Hematopoietic multipotent progenitor cell (in vitro differentiated cells): ENCODE measurements at regions not wholly inside any gene's neighbourhood (a gene's known extent, or its start where the extent isn't known, plus 50 kb on each side); places are given as distances from the start of the nearest gene placed in this dataset.
"Not testable (repeated sequence)": the region's sequence is repeated elsewhere in the genome, so short reads cannot be mapped to it uniquely, and the experiment has no call there.

Experiments
- DNase-seq, 3 donors: peaks; one replicate each; pipeline ENCODE4 v3.0.0-alpha.2; 2011 to 2015; ENCODE audit warnings: low read depth in 2 of 3, low spot score in 2 of 3

GRCh38 chr7:119756687-119757086 is 516.3 kb upstream of the KCND2 start:
- DNase-seq, result no peak

GRCh38 chr7:119758254-119758653 is 514.7 kb upstream of the KCND2 start:
- DNase-seq, result no peak

DNA sequence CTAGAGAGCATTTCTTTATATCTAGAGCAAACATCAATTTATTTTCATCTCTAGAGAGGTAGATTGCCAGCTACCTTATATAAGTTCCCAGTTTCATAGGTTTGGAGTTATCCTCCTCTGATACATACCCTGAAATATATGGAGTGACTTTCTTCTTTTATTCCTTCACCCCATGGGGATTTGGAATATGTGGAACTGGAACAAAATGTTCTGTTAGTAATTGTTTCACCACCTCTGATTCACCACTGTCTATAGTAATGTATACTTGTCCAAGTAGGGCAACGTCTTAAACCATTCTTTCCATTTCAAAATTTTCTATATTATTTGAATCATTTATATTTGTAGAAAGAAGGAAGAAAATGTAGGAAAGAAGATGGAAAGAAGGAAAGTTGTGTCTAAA is 511.2 kb upstream of the KCND2 start:
- no peak for DNase-seq

DNA sequence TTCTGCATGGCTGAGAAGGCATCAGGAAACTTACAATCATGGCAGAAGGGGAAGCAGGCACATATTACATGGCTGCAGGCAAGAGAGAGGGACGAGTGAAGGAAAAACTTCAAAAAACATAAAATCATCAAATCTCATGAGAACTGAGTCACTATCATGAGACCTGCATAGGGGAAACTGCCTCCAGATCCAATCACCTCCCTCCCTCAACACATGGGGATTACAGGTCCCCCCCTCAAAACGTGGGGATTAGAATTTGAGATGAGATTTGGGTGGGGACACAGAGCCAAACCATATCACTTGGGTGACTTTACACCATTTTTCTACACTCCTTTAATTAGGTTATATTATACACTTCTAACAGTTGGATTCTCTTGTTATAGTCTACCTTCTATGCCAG is 490.7 kb upstream of the KCND2 start:
- no peak for DNase-seq

DNA sequence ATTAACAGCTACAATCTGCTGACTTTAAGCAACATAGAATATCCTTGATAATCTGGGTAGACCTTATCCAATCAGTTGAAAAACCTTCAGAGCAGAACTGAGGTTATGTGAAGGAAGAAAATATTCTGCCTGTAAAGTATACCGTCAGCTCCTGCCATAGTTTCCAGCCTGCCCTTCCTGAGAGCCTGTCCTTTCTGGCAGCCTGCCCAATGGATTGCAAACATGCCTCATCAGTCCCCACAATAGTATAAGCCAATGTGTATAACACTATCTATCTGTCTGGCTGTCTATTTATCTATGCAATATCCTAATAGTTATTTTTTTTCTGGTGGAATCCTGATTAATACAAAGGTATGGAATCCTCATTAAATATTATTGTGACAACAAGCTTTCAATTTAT is 489.2 kb upstream of the KCND2 start:
- DNase-seq, result no peak

- no peak for DNase-seq
These were observed 470.8 kb upstream of the KCND2 start for GRCh38 chr7:119802147-119802546.

- no peak for DNase-seq
These were observed 447.8 kb upstream of the KCND2 start for GRCh38 chr7:119825091-119825655.

- DNase-seq, result no peak
These were observed 446.4 kb upstream of the KCND2 start for GRCh38 chr7:119826547-119826946.

GRCh38 chr7:119838444-119838843 is 434.5 kb upstream of the KCND2 start:
- no peak for DNase-seq

- no peak for DNase-seq
These were observed 430.6 kb upstream of the KCND2 start for GRCh38 chr7:119842337-119842736.

GRCh38 chr7:119842786-119843185 is 430.2 kb upstream of the KCND2 start:
- no peak for DNase-seq

GRCh38 chr7:119861385-119861784 is 411.6 kb upstream of the KCND2 start:
- DNase-seq, result no peak

DNA sequence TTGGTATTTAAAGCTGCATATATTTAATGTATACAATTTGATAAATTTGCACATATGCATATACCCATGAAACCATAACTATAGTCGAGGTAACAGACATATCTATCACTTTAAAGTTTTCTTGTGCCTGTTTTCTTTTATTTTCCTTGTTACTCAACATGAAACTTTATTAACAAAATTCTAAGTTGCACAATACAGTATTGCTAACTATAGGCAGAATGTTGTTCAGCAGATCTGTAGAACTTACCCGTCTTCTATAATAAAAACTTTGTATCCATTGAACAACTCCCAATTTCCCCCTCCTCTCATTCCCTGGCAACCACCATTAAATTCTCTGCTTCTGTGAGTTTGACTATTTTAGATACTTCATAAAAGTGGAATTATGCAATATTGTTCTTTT is 404.6 kb upstream of the KCND2 start:
- no peak for DNase-seq

- no peak for DNase-seq
These were observed 393.1 kb upstream of the KCND2 start for GRCh38 chr7:119879835-119880234.

DNA sequence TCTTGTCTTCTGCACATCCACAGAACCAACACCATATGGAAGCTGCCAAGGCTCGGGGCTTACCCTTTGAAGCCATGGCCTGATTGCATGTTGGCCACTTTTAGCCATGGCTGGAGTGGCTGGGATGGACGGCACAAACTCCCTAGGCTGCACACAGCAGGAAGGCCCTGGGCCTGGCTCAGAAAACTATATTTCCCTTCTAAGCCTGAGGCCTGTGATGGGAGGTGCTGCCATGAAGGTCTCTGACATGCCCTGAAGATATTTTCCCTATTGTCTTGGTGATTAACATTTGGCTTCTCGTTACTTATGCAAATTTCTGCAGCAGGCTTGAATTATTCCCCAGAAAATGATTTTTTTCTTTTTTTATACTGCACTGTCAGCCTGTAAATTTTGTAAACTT is 387.0 kb upstream of the KCND2 start:
- no peak for DNase-seq

- not testable (repeated sequence) for DNase-seq
These were observed 386.4 kb upstream of the KCND2 start for GRCh38 chr7:119886525-119886924.

GRCh38 chr7:119888251-119888650 is 384.7 kb upstream of the KCND2 start:
- DNase-seq, result no peak

- no peak for DNase-seq
These were observed 382.3 kb upstream of the KCND2 start for GRCh38 chr7:119890631-119891030.

DNA sequence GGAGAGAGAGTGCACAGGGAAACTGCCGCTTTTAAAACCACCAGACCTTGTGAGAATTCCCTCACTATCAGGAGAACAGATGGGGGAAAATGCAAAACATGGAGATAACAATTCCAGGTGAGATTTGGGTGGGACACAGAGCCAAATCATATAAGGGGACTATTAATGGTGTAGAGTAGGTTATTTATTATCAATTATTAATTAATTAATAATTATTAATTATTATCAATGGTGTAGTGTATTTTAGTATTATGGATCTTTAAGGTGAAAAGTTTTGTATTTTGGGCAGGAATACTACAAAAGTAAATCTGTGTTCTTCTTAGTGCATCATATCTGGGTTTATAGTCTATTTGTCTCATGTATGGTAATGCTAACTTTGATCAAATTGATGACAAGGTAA is 377.7 kb upstream of the KCND2 start:
- DNase-seq, result no peak

GRCh38 chr7:119896386-119896785 is 376.6 kb upstream of the KCND2 start:
- DNase-seq, result no peak

GRCh38 chr7:119900996-119901672 is 371.8 kb upstream of the KCND2 start:
- DNase-seq, result no peak

- DNase-seq, result no peak
These were observed 369.9 kb upstream of the KCND2 start for GRCh38 chr7:119903085-119903484.

DNA sequence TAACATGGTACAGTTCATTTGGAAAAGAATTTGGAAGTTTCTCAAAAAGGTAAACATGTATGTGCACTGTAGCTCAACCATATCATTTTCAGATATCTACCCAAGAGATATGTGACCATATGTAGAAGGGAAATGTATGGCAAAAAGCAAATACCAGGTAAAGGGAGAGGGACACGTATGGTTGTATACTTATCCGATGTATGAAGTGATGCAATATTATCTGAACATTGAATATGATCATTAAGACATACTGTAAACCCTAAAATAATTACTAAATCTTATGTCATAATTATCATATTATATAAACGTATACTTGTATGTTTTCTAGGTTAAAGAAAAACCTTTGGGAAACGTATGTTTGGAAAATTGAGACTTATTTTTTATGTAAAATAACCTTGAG is 367.5 kb upstream of the KCND2 start:
- no peak for DNase-seq
